ENCODE measurements at regions not wholly inside any gene's neighbourhood (a gene's known extent, or its start where the extent isn't known, plus 50 kb on each side); places are given as distances from the start of the nearest gene placed in this dataset.

GRCh38 chr3:51591231-51591630 lies 52.7 kb downstream of the RAD54L2 start:
- TF ChIP-seq EZH2 (IDR thresholded peaks at IDR 0.05; ENCODE audit: insufficient read depth, low read length), result no peak
- no peak for TF ChIP-seq CTCF (IDR thresholded peaks at IDR 0.05; ENCODE audit: insufficient read depth, low read depth, low read length)

Measured in astrocyte (in vitro differentiated cells and primary cell).